ENCODE measurements at regions not wholly inside any gene's neighbourhood (a gene's known extent, or its start where the extent isn't known, plus 50 kb on each side); places are given as distances from the start of the nearest gene placed in this dataset.
"Not testable (repeated sequence)": the region's sequence is repeated elsewhere in the genome, so short reads cannot be mapped to it uniquely, and the experiment has no call there.

GRCh38 chr14:104304451-104305351, 166.3 kb downstream of the KIF26A start:
- H3K27ac Mint-ChIP-seq: no peak overlapping the region
- H3K4me3 Mint-ChIP-seq: no peak overlapping the region
- intact Hi-C loops (cut with micrococcal nuclease): no loop called here
- no peaks in the 10 kb centered on the region for H3K36me3 Mint-ChIP-seq (ENCODE audit: low read depth)
- DNase-seq (ENCODE audit: low spot score): no peak
- H3K9me3 Mint-ChIP-seq: peaks cover 4% of the 10 kb centered on the region
- no peaks in the 10 kb centered on the region for H3K4me1 Mint-ChIP-seq (ENCODE audit: low read depth)
- H3K27me3 Mint-ChIP-seq (ENCODE audit: insufficient read depth): no peaks in the 10 kb centered on the region

DNA sequence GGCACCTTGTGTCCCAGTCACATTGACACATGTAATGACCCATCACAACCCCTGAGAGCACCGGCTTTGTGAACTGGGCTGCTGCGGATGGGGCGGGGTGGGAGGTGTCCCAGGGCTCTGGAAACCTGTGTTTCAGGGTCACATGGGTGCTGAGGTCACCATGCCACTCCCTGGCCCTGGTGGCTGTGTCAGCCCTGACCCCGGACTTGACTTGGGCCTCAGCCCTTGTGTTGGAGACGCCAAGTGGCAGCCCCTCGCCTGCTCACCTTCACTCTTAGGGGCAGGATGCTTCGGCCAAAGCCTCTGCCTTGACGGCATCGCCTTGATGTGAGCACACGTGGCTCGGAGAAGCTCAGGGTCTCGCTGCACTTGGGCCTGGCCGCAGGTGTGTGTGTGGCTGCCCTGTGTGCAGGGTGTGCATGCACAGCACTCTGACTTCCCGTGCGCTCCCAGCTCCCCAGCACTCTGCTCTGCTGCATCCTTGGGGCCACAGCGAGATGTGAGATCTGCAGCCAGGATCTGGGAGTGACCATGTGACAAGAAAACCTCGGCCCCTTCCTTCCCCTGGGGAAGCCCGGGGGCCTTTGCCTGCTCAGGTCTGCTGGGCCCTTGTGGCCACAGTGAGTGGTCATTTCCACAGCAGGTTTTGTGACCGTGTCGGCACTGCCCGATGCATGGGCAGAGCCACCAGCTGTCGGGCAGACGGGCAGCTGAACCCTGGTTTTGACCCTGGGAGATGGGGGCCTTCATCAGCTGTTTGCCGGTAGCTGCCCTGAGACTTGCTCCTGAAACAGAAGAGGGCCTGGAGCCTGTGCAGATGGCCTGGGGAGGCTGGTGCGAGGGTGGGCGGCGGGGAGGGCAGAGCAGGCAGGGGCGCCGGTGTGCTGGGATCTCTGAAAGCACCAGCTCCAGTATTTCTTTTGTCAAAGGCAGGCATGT, 167.4 kb downstream of the KIF26A start:
- no peak overlapping the region for H3K27ac Mint-ChIP-seq
- DNase-seq (ENCODE audit: low spot score): no peak
- H3K36me3 Mint-ChIP-seq (ENCODE audit: low read depth): no peaks in the 10 kb centered on the region
- H3K27me3 Mint-ChIP-seq (ENCODE audit: insufficient read depth): peaks cover 1% of the 10 kb centered on the region
- no peak overlapping the region for H3K4me3 Mint-ChIP-seq
- H3K4me1 Mint-ChIP-seq (ENCODE audit: low read depth): no peaks in the 10 kb centered on the region
- H3K9me3 Mint-ChIP-seq: peaks cover 4% of the 10 kb centered on the region
- intact Hi-C loops (cut with micrococcal nuclease): no loop called here

GRCh38 chr14:104306450-104307040, 168.2 kb downstream of the KIF26A start:
- peaks cover 1% of the 10 kb centered on the region for H3K27me3 Mint-ChIP-seq (ENCODE audit: insufficient read depth)
- no peak overlapping the region for H3K27ac Mint-ChIP-seq
- H3K4me1 Mint-ChIP-seq (ENCODE audit: low read depth): no peaks in the 10 kb centered on the region
- intact Hi-C loops (cut with micrococcal nuclease): no loop called here
- no peaks in the 10 kb centered on the region for H3K36me3 Mint-ChIP-seq (ENCODE audit: low read depth)
- H3K4me3 Mint-ChIP-seq: no peak overlapping the region
- H3K9me3 Mint-ChIP-seq: no peaks in the 10 kb centered on the region
- DNase-seq (ENCODE audit: low spot score): no peak

- DNase-seq (ENCODE audit: low spot score): no peak
- Mint-ChIP-seq H3K4me3 (no peak overlapping the region), H3K27ac (no peak overlapping the region), H3K4me1 (ENCODE audit: low read depth) (no peaks in the 10 kb centered on the region), H3K27me3 (ENCODE audit: insufficient read depth) (peaks cover 1% of the 10 kb centered on the region), H3K9me3 (no peaks in the 10 kb centered on the region), H3K36me3 (ENCODE audit: low read depth) (no peaks in the 10 kb centered on the region)
- intact Hi-C loops (cut with micrococcal nuclease): no loop called here
Observed at GRCh38 chr14:104307246-104307626, 168.8 kb downstream of the KIF26A start.

- no peaks in the 10 kb centered on the region for H3K9me3 Mint-ChIP-seq
- intact Hi-C loops (cut with micrococcal nuclease): no loop called here
- H3K36me3 Mint-ChIP-seq (ENCODE audit: low read depth): no peaks in the 10 kb centered on the region
- no peaks in the 10 kb centered on the region for H3K4me1 Mint-ChIP-seq (ENCODE audit: low read depth)
- DNase-seq (ENCODE audit: low spot score): no peak
- H3K4me3 Mint-ChIP-seq: no peak overlapping the region
- no peak overlapping the region for H3K27ac Mint-ChIP-seq
- H3K27me3 Mint-ChIP-seq (ENCODE audit: insufficient read depth): peaks cover 1% of the 10 kb centered on the region
Observed at GRCh38 chr14:104307627-104308401, 169.4 kb downstream of the KIF26A start.

DNA sequence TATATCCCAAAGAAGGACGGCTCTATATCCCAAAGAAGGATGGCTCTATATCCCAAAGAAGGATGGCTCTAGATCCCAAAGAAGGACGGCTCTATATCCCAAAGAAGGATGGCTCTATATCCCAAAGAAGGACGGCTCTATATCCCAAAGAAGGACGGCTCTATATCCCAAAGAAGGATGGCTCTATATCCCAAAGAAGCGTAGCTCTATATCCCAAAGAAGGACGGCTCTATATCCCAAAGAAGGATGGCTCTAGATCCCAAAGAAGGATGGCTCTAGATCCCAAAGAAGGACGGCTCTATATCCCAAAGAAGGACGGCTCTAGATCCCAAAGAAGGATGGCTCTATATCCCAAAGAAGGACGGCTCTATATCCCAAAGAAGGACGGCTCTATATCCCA, 170.1 kb downstream of the KIF26A start:
- H3K27ac Mint-ChIP-seq; intact Hi-C loops (cut with micrococcal nuclease); H3K4me1 Mint-ChIP-seq (ENCODE audit: low read depth); H3K9me3 Mint-ChIP-seq; H3K4me3 Mint-ChIP-seq; DNase-seq (ENCODE audit: low spot score); H3K36me3 Mint-ChIP-seq (ENCODE audit: low read depth); H3K27me3 Mint-ChIP-seq (ENCODE audit: insufficient read depth): not testable (repeated sequence)

GRCh38 chr14:104309657-104310369, 171.4 kb downstream of the KIF26A start:
- Mint-ChIP-seq H3K36me3 (ENCODE audit: low read depth) (no peaks in the 10 kb centered on the region), H3K27ac (no peak overlapping the region), H3K4me1 (ENCODE audit: low read depth) (no peaks in the 10 kb centered on the region), H3K4me3 (no peak overlapping the region), H3K27me3 (ENCODE audit: insufficient read depth) (peaks cover 1% of the 10 kb centered on the region), H3K9me3 (no peaks in the 10 kb centered on the region)
- intact Hi-C loops (cut with micrococcal nuclease): no loop called here
- DNase-seq (ENCODE audit: low spot score): no peak

- no peaks in the 10 kb centered on the region for H3K4me1 Mint-ChIP-seq (ENCODE audit: low read depth)
Observed at GRCh38 chr14:104311358-104311757, 173.0 kb downstream of the KIF26A start.

GRCh38 chr14:104313674-104314073, 175.3 kb downstream of the KIF26A start:
- no peak overlapping the region for H3K4me3 Mint-ChIP-seq
- no peaks in the 10 kb centered on the region for H3K36me3 Mint-ChIP-seq (ENCODE audit: low read depth)
- H3K9me3 Mint-ChIP-seq: no peaks in the 10 kb centered on the region
- no peak for DNase-seq (ENCODE audit: low spot score)
- intact Hi-C loops (cut with micrococcal nuclease): no loop called here
- no peaks in the 10 kb centered on the region for H3K4me1 Mint-ChIP-seq (ENCODE audit: low read depth)
- H3K27me3 Mint-ChIP-seq (ENCODE audit: insufficient read depth): peaks cover 1% of the 10 kb centered on the region
- H3K27ac Mint-ChIP-seq: no peak overlapping the region

More at GRCh38 chr14:104311358-104311757, 173.0 kb downstream of the KIF26A start:
- no peak for DNase-seq (ENCODE audit: low spot score)
- intact Hi-C loops (cut with micrococcal nuclease): no loop called here
- Mint-ChIP-seq H3K27me3 (ENCODE audit: insufficient read depth) (peaks cover 1% of the 10 kb centered on the region), H3K27ac (no peak overlapping the region), H3K4me3 (no peak overlapping the region), H3K9me3 (no peaks in the 10 kb centered on the region), H3K36me3 (ENCODE audit: low read depth) (no peaks in the 10 kb centered on the region)

DNA sequence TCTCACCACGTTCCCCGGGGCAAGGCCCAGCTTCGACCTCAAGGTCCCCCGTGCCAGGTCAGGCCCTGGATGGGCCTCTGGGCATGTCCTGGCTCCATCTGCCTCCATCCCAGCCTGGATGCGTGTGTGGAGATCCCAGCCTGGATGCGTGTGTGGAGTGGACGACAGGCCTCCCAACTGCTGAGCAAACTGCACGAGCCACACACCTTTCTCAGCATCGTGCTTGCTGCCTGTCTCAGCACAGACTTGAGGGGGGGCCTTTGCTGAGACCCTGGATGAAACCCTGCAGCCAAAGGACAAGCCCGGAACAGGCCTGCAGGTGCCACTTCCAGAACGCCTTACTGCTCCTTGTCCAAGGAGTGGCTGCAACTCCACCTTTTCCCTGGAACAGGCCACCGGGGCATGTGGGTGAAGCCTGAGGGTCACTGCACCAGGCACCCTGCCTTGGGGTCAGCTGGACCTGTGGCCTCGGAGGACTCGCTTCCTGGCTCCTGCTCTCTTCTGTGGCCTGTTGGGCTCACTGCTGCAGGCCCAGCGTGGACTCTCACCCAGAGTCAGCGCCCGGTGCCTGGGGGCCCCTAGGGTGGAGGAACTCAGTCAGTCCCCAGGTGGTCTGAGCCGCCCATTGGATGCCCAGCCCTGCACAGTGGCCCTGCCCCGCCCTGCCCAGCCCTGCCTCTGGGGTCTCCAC, 176.0 kb downstream of the KIF26A start:
- H3K36me3 Mint-ChIP-seq (ENCODE audit: low read depth): no peaks in the 10 kb centered on the region
- H3K4me3 Mint-ChIP-seq: no peak overlapping the region
- peaks cover 1% of the 10 kb centered on the region for H3K27me3 Mint-ChIP-seq (ENCODE audit: insufficient read depth)
- H3K4me1 Mint-ChIP-seq (ENCODE audit: low read depth): no peaks in the 10 kb centered on the region
- H3K27ac Mint-ChIP-seq: no peak overlapping the region
- no peak for DNase-seq (ENCODE audit: low spot score)
- H3K9me3 Mint-ChIP-seq: no peaks in the 10 kb centered on the region
- intact Hi-C loops (cut with micrococcal nuclease): no loop called here

- H3K4me3 Mint-ChIP-seq: no peak overlapping the region
- H3K27me3 Mint-ChIP-seq (ENCODE audit: insufficient read depth): peaks cover 1% of the 10 kb centered on the region
- intact Hi-C loops (cut with micrococcal nuclease): no loop called here
- H3K27ac Mint-ChIP-seq: no peak overlapping the region
- H3K9me3 Mint-ChIP-seq: no peaks in the 10 kb centered on the region
- H3K4me1 Mint-ChIP-seq (ENCODE audit: low read depth): no peaks in the 10 kb centered on the region
- no peak for DNase-seq (ENCODE audit: low spot score)
- no peaks in the 10 kb centered on the region for H3K36me3 Mint-ChIP-seq (ENCODE audit: low read depth)
Observed at GRCh38 chr14:104315169-104315568, 176.8 kb downstream of the KIF26A start.
